Hematopoietic multipotent progenitor cell treated with erythropoietin and hydrocortisone succinate and interleukin-3 and kit ligand, for 4 days (in vitro differentiated cells): ENCODE measurements at regions not wholly inside any gene's neighbourhood (a gene's known extent, or its start where the extent isn't known, plus 50 kb on each side); places are given as distances from the start of the nearest gene placed in this dataset.
"Not testable (repeated sequence)": the region's sequence is repeated elsewhere in the genome, so short reads cannot be mapped to it uniquely, and the experiment has no call there.

Experiments used
- DNase-seq: peaks from one replicate; pipeline ENCODE4 v3.0.0-alpha.2; 2015

GRCh38 chr10:15921423-15921945 is 61.2 kb upstream of the MINDY3 start:
- DNase-seq, result not testable (repeated sequence)

GRCh38 chr10:15931376-15931775 is 71.1 kb upstream of the MINDY3 start:
- DNase-seq, result peak; percentile 0

GRCh38 chr10:15939543-15939942 is 79.2 kb upstream of the MINDY3 start:
- DNase-seq, result not testable (repeated sequence)

- DNase-seq, result no peak
Measured at GRCh38 chr10:15943426-15943825, 83.1 kb upstream of the MINDY3 start.

GRCh38 chr10:15954188-15954587 is 93.9 kb upstream of the MINDY3 start:
- DNase-seq, result no peak

- no peak for DNase-seq
Measured at GRCh38 chr10:15960277-15960676, 100.0 kb upstream of the MINDY3 start.

- not testable (repeated sequence) for DNase-seq
Measured at GRCh38 chr10:15972736-15973135, 112.4 kb upstream of the MINDY3 start.

- DNase-seq, result no peak
Measured at GRCh38 chr10:15985690-15986089, 125.4 kb upstream of the MINDY3 start.

- DNase-seq, result no peak
Measured at GRCh38 chr10:15990535-15991129, 130.3 kb upstream of the MINDY3 start.

GRCh38 chr10:15997313-15997712 is 137.0 kb upstream of the MINDY3 start:
- no peak for DNase-seq

- no peak for DNase-seq
Measured at GRCh38 chr10:16001581-16001980, 141.3 kb upstream of the MINDY3 start.

GRCh38 chr10:16009785-16010184 is 149.5 kb upstream of the MINDY3 start:
- DNase-seq, result no peak

- DNase-seq, result peak; percentile 14
Measured at GRCh38 chr10:16011548-16011947, 151.2 kb upstream of the MINDY3 start.

GRCh38 chr10:16014469-16014868 is 154.2 kb upstream of the MINDY3 start:
- no peak for DNase-seq

- peak; percentile 1 for DNase-seq
Measured at GRCh38 chr10:16016688-16017087, 156.4 kb upstream of the MINDY3 start.

- DNase-seq, result no peak
Measured at GRCh38 chr10:16020836-16021235, 160.5 kb upstream of the MINDY3 start.

GRCh38 chr10:16026832-16027231 is 166.5 kb upstream of the MINDY3 start:
- DNase-seq, result not testable (repeated sequence)

GRCh38 chr10:16030562-16030961 is 170.3 kb upstream of the MINDY3 start:
- no peak for DNase-seq

GRCh38 chr10:16049050-16049449 is 188.7 kb upstream of the MINDY3 start:
- DNase-seq, result no peak

- no peak for DNase-seq
Measured at GRCh38 chr10:16049782-16050181, 189.5 kb upstream of the MINDY3 start.

- DNase-seq, result no peak
Measured at GRCh38 chr10:16063350-16063749, 203.0 kb upstream of the MINDY3 start.

- DNase-seq, result not testable (repeated sequence)
Measured at GRCh38 chr10:16083551-16083950, 223.2 kb upstream of the MINDY3 start.

- DNase-seq, result no peak
Measured at GRCh38 chr10:16105082-16105481, 244.8 kb upstream of the MINDY3 start.

GRCh38 chr10:16116404-16117304 is 256.3 kb upstream of the MINDY3 start:
- peak; percentile 56 for DNase-seq
